ENCODE measurements at regions not wholly inside any gene's neighbourhood (a gene's known extent, or its start where the extent isn't known, plus 50 kb on each side); places are given as distances from the start of the nearest gene placed in this dataset.
"Not testable (repeated sequence)": the region's sequence is repeated elsewhere in the genome, so short reads cannot be mapped to it uniquely, and the experiment has no call there.

DNA sequence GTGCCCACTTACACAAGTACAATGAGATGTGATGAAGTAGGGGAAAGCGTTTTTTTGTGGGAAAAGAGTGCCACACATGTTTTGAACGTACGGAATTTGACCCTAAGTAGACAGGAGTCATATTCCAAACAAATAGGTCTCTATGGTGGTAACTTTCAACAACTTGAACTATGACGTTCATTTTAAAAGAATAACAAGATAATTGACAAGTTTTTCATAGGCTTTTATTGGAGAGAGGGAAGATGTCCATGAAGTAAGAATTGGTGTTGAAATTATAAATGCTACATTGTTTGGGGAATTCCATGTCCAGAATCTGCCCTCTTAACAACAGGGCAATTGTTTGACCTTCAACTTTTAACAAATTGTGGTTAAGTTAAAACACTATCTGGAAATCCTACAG lies 126.5 kb downstream of the GASK1B start:
- intact Hi-C loops (cut with micrococcal nuclease): no loop called here
- no peak overlapping the region for H3K27ac Mint-ChIP-seq

DNA sequence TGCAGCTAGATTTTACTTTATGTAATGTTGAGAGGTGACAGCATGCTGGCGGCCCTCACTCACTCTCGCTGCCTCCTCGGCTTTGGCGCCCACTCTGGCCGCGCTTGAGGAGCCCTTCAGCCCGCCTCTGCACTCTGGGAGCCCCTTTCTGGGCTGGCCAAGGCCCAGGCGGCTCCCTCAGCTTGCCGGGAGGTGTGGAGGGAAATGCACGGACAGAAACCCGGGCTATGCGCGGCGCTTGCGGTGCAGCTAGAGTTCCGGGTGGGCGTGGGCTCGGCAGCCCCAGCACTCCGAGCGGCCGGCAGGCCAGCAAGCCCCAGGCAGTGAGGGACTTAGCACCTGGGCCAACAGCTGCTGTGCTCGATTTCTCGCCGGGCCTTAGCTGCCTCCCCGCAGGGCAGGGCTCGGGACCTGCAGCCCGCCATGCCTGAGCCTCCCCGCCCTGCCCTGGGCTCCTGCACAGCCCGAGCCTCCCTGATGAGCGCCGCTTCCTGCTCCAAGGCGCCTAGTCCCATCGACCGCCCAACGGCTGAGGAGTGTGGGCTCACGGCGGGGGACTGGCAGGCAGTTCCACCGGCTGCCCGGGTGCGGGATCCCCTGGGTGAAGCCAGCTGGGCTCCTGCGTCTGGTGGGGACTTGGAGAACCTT lies 128.7 kb downstream of the GASK1B start:
- Mint-ChIP-seq H3K9me3 (peaks cover 13% of the 10 kb centered on the region), H3K27ac (no peak overlapping the region), H3K36me3 (ENCODE audit: low read depth) (no peaks in the 10 kb centered on the region), H3K4me1 (ENCODE audit: low read depth) (no peaks in the 10 kb centered on the region), H3K4me3 (no peak overlapping the region), H3K27me3 (ENCODE audit: low read depth) (no peaks in the 10 kb centered on the region)
- DNase-seq: no peak
- intact Hi-C loops (cut with micrococcal nuclease): no loop called here
- CTCF ChIA-PET: no interaction called here

More for the DNA sequence above, 126.5 kb downstream of the GASK1B start:
- peaks cover 4% of the 10 kb centered on the region for H3K9me3 Mint-ChIP-seq
- H3K4me3 Mint-ChIP-seq: no peak overlapping the region
- DNase-seq: no peak
- H3K36me3 Mint-ChIP-seq (ENCODE audit: low read depth): no peaks in the 10 kb centered on the region
- CTCF ChIA-PET: no interaction called here
- no peaks in the 10 kb centered on the region for H3K4me1 Mint-ChIP-seq (ENCODE audit: low read depth)
- H3K27me3 Mint-ChIP-seq (ENCODE audit: low read depth): no peaks in the 10 kb centered on the region

DNA sequence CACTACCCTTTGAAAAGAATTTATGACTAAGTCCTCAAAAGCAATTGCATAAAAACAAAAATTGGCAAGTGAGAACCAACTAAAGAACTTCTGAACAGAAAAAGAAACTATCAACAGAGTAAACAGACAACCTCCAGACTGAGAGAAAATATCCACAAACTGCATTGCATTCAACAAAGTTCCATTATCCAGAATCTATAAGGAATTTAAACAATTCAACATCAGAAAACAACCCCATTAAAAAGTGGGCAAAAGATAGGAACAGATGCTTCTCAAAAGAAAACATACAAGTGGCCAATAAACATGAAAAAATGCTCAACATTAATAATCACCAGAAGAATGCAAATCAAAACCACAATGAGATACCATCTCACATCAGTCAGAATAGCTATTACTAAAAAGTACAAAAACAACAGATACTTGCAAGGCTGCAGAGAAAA lies 130.2 kb downstream of the GASK1B start:
- intact Hi-C loops (cut with micrococcal nuclease): no loop called here
- CTCF ChIA-PET: interaction anchor here (0.7 kb wide), 1 partner anchor 10 kb away, joined by 3 read pairs; no protein-coding TSS in a partner anchor
- H3K4me1 Mint-ChIP-seq (ENCODE audit: low read depth): no peaks in the 10 kb centered on the region
- no peak overlapping the region for H3K27ac Mint-ChIP-seq
- no peaks in the 10 kb centered on the region for H3K36me3 Mint-ChIP-seq (ENCODE audit: low read depth)
- no peak for DNase-seq
- H3K27me3 Mint-ChIP-seq (ENCODE audit: low read depth): no peaks in the 10 kb centered on the region
- no peak overlapping the region for H3K4me3 Mint-ChIP-seq
- peaks cover 14% of the 10 kb centered on the region for H3K9me3 Mint-ChIP-seq

DNA sequence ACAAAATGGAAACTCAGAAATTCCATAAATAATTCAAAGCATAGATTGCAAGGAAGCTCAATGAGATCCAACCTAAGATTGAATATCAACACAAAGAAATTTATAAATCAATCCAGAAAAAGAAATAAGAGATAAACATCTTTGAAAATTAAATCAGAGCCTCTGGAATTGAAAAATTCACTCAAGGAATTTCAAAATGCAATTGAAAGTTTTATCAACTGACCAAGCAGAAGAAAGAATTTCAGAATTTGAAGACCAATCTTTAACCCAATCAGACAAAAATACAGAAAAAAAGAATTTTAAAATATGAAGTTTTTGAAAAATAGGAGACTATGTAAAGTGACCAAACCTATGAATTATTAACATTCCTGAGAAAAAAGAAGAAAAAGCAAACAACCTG lies 134.1 kb downstream of the GASK1B start:
- Mint-ChIP-seq H3K4me1 (ENCODE audit: low read depth) (no peaks in the 10 kb centered on the region), H3K9me3 (peaks cover 11% of the 10 kb centered on the region), H3K27me3 (ENCODE audit: low read depth) (no peaks in the 10 kb centered on the region), H3K4me3 (no peak overlapping the region), H3K36me3 (ENCODE audit: low read depth) (no peaks in the 10 kb centered on the region), H3K27ac (no peak overlapping the region)
- DNase-seq: no peak
- intact Hi-C loops (cut with micrococcal nuclease): no loop called here
- CTCF ChIA-PET: no interaction called here

- Mint-ChIP-seq H3K9me3 (peaks cover 10% of the 10 kb centered on the region), H3K4me3 (no peak overlapping the region), H3K36me3 (ENCODE audit: low read depth) (no peaks in the 10 kb centered on the region), H3K27ac (no peak overlapping the region), H3K4me1 (ENCODE audit: low read depth) (no peaks in the 10 kb centered on the region), H3K27me3 (ENCODE audit: low read depth) (no peaks in the 10 kb centered on the region)
- CTCF ChIA-PET: no interaction called here
- intact Hi-C loops (cut with micrococcal nuclease): no loop called here
- no peak for DNase-seq
Observed at GRCh38 chr4:158036998-158037397, 135.8 kb downstream of the GASK1B start.

DNA sequence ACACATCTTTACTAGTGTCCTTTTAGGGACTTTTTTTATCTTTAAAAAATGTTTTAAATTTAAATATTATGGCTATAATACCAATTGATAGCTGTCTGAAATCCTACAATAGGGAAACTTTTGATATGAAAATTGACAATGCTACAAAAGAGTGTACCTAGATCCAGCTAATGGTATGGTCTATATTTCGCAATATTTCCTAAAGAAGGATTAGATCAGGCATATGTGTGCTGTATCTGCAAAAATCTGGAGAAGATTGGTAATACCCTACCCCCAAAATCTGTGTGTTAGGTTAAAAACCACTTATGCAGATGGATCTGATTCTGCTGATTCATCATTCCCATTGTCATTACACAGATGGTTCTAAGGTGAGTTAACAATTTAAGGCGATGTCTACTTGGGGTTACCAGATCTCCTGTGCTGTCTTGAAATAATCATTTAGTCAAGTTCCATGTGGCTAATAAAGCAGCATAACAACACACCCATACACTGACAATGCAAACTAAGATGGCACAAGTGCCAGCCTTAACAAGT lies 137.1 kb downstream of the GASK1B start:
- CTCF ChIA-PET: no interaction called here
- no peak for DNase-seq
- no peaks in the 10 kb centered on the region for H3K4me1 Mint-ChIP-seq (ENCODE audit: low read depth)
- H3K27me3 Mint-ChIP-seq (ENCODE audit: low read depth): no peaks in the 10 kb centered on the region
- intact Hi-C loops (cut with micrococcal nuclease): no loop called here
- no peaks in the 10 kb centered on the region for H3K36me3 Mint-ChIP-seq (ENCODE audit: low read depth)
- no peak overlapping the region for H3K4me3 Mint-ChIP-seq
- peaks cover 10% of the 10 kb centered on the region for H3K9me3 Mint-ChIP-seq
- no peak overlapping the region for H3K27ac Mint-ChIP-seq

GRCh38 chr4:158033416-158034120 lies 139.3 kb downstream of the GASK1B start:
- CTCF ChIA-PET: no interaction called here
- no peaks in the 10 kb centered on the region for H3K36me3 Mint-ChIP-seq (ENCODE audit: low read depth)
- H3K9me3 Mint-ChIP-seq: no peaks in the 10 kb centered on the region
- H3K27me3 Mint-ChIP-seq (ENCODE audit: low read depth): no peaks in the 10 kb centered on the region
- H3K27ac Mint-ChIP-seq: no peak overlapping the region
- intact Hi-C loops (cut with micrococcal nuclease): no loop called here
- no peaks in the 10 kb centered on the region for H3K4me1 Mint-ChIP-seq (ENCODE audit: low read depth)
- no peak overlapping the region for H3K4me3 Mint-ChIP-seq
- DNase-seq: no peak

DNA sequence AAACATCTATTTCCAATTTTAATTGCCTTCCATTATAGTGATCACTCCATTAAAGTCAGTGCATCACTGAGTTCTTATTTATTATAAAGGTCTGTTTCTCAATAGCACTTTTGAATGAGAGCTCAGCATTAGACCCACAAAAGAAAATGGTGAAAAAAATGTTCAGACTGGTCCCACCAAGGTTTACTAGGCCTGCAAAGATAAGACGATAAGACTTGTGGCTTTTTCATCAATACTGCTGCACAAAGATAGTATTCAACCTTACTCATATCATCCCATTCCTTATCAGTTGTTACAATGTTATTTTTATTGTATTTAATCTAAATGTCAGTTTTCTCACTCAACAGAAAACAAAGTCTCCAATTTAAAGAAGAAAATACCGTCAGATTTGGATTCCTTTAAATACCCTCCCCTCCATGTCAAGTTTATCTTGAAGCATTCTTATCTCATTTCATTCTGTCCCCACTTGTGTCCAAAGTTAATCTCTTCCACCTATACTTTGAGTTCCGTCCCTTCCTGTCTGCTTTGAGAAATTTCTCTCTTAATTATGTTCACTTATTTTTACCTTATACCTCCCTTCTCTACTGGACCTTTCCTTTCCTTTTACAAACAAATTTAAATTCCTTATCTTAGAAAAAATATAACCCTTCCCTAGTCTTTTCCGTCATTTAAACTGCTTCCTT lies 140.0 kb downstream of the GASK1B start:
- H3K9me3 Mint-ChIP-seq: no peaks in the 10 kb centered on the region
- H3K27ac Mint-ChIP-seq: no peak overlapping the region
- CTCF ChIA-PET: interaction anchor here (0.6 kb wide), 1 partner anchor 9 kb away, joined by 3 read pairs; no protein-coding TSS in a partner anchor
- no peaks in the 10 kb centered on the region for H3K4me1 Mint-ChIP-seq (ENCODE audit: low read depth)
- intact Hi-C loops (cut with micrococcal nuclease): no loop called here
- no peaks in the 10 kb centered on the region for H3K36me3 Mint-ChIP-seq (ENCODE audit: low read depth)
- DNase-seq: no peak
- H3K4me3 Mint-ChIP-seq: no peak overlapping the region
- H3K27me3 Mint-ChIP-seq (ENCODE audit: low read depth): no peaks in the 10 kb centered on the region

- H3K4me1 Mint-ChIP-seq (ENCODE audit: low read depth); H3K36me3 Mint-ChIP-seq (ENCODE audit: low read depth); H3K27me3 Mint-ChIP-seq (ENCODE audit: low read depth); DNase-seq; H3K9me3 Mint-ChIP-seq; H3K4me3 Mint-ChIP-seq; H3K27ac Mint-ChIP-seq; intact Hi-C loops (cut with micrococcal nuclease); CTCF ChIA-PET: not testable (repeated sequence)
Observed at GRCh38 chr4:158028381-158028780, 144.4 kb downstream of the GASK1B start.

GRCh38 chr4:158025131-158025530 lies 147.7 kb downstream of the GASK1B start:
- Mint-ChIP-seq H3K36me3 (ENCODE audit: low read depth) (no peaks in the 10 kb centered on the region), H3K4me1 (ENCODE audit: low read depth) (no peaks in the 10 kb centered on the region), H3K9me3 (no peaks in the 10 kb centered on the region), H3K27ac (no peak overlapping the region), H3K27me3 (ENCODE audit: low read depth) (peaks cover 2% of the 10 kb centered on the region), H3K4me3 (no peak overlapping the region)
- CTCF ChIA-PET: no interaction called here
- intact Hi-C loops (cut with micrococcal nuclease): no loop called here
- DNase-seq: no peak

DNA sequence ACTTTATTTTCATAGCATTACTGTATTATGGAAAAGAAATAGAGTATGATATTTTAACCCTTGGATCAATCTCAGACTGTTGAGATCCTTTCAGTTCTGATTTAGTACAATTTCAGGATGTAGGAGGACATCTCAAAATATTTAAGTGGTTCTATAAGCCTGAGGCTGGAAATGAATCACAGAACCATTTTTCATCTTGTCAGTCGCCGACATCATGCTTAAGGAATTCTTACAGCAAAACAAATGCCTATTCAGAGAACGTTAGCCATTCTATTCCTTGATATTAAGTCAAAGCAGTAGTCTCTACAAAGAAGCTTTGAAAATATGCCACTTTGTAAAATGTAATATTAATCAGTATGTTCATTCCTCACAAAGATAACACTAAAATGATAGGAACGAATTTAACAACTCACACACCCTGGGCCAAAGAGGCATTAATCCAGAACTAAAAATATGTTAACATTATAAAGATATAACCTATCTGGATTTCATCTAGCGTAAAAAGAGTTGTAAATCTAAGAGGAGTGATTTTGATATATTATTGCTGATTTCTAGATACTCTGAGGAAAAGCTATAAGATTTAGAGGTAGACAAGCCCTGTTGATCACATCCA lies 152.0 kb downstream of the GASK1B start:
- intact Hi-C loops (cut with micrococcal nuclease): no loop called here
- Mint-ChIP-seq H3K27me3 (ENCODE audit: low read depth) (peaks cover 2% of the 10 kb centered on the region), H3K27ac (no peak overlapping the region), H3K4me3 (no peak overlapping the region), H3K36me3 (ENCODE audit: low read depth) (no peaks in the 10 kb centered on the region), H3K4me1 (ENCODE audit: low read depth) (no peaks in the 10 kb centered on the region), H3K9me3 (no peaks in the 10 kb centered on the region)
- no peak for DNase-seq
- CTCF ChIA-PET: no interaction called here

DNA sequence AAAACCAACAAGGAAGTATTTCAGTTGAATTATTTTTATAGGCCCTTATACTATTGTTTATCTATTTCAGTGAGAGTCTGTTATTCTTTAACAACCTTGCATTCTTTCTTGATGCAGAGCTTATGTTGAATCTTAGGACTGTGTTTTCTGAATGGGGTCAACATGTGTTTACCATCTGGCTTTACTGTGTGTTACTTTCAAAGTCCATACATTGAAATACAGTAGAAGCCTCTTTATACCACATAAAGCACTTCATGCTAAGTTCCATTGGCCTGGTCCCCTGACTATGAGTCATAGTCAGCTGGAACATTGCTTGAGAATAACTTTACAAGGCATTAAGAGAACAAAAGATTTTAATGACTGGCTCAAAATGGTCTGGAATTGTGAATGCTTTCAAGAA lies 152.6 kb downstream of the GASK1B start:
- Mint-ChIP-seq H3K36me3 (ENCODE audit: low read depth) (no peaks in the 10 kb centered on the region), H3K9me3 (no peaks in the 10 kb centered on the region), H3K27ac (no peak overlapping the region), H3K27me3 (ENCODE audit: low read depth) (peaks cover 2% of the 10 kb centered on the region), H3K4me1 (ENCODE audit: low read depth) (no peaks in the 10 kb centered on the region), H3K4me3 (no peak overlapping the region)
- DNase-seq: no peak
- intact Hi-C loops (cut with micrococcal nuclease): no loop called here
- CTCF ChIA-PET: no interaction called here

Data from activated naive CD4-positive, alpha-beta T cell treated with anti-CD3 and anti-CD28 coated beads for 36 hours (primary cell).